ENCODE measurements at regions not wholly inside any gene's neighbourhood (a gene's known extent, or its start where the extent isn't known, plus 50 kb on each side); places are given as distances from the start of the nearest gene placed in this dataset.

GRCh38 chr6:134691180-134691579 is 258.7 kb downstream of the ALDH8A1 start:
- no peak for TF ChIP-seq CTCF (IDR thresholded peaks at IDR 0.05; ENCODE audit: insufficient read depth, low read depth, low read length, missing control alignments)
- no peak overlapping the region for H3K4me3 ChIP-seq (ENCODE audit: low read depth, low read length)
- no peak for DNase-seq (ENCODE audit: low read depth)

GRCh38 chr6:134690048-134690447 is 259.9 kb downstream of the ALDH8A1 start:
- H3K4me3 ChIP-seq (ENCODE audit: low read depth, low read length) = no peak overlapping the region
- DNase-seq (ENCODE audit: low read depth) = no peak
- TF ChIP-seq CTCF (IDR thresholded peaks at IDR 0.05; ENCODE audit: insufficient read depth, low read depth, low read length, missing control alignments) = no peak

GRCh38 chr6:134689641-134690040 is 260.3 kb downstream of the ALDH8A1 start:
- H3K4me3 ChIP-seq (ENCODE audit: low read depth, low read length) = no peak overlapping the region
- no peak for DNase-seq (ENCODE audit: low read depth)
- TF ChIP-seq CTCF (IDR thresholded peaks at IDR 0.05; ENCODE audit: insufficient read depth, low read depth, low read length, missing control alignments) = no peak

- TF ChIP-seq CTCF (IDR thresholded peaks at IDR 0.05; ENCODE audit: insufficient read depth, low read depth, low read length, missing control alignments) = no peak
Measured at GRCh38 chr6:134689177-134689576, 260.7 kb downstream of the ALDH8A1 start.

GRCh38 chr6:134686071-134686470 is 263.8 kb downstream of the ALDH8A1 start:
- no peak overlapping the region for H3K4me3 ChIP-seq (ENCODE audit: low read depth, low read length)
- DNase-seq (ENCODE audit: low read depth) = no peak

More at GRCh38 chr6:134689177-134689576, 260.7 kb downstream of the ALDH8A1 start:
- no peak for DNase-seq (ENCODE audit: low read depth)
- no peak overlapping the region for H3K4me3 ChIP-seq (ENCODE audit: low read depth, low read length)

GRCh38 chr6:134684423-134684795 is 265.5 kb downstream of the ALDH8A1 start:
- TF ChIP-seq CTCF (IDR thresholded peaks at IDR 0.05; ENCODE audit: insufficient read depth, low read depth, low read length, missing control alignments) = no peak
- no peak for DNase-seq (ENCODE audit: low read depth)
- no peak overlapping the region for H3K4me3 ChIP-seq (ENCODE audit: low read depth, low read length)

More at GRCh38 chr6:134686071-134686470, 263.8 kb downstream of the ALDH8A1 start:
- TF ChIP-seq CTCF (IDR thresholded peaks at IDR 0.05; ENCODE audit: insufficient read depth, low read depth, low read length, missing control alignments) = no peak

GRCh38 chr6:134683783-134684422 is 266.0 kb downstream of the ALDH8A1 start:
- DNase-seq (ENCODE audit: low read depth) = no peak
- no peak for TF ChIP-seq CTCF (IDR thresholded peaks at IDR 0.05; ENCODE audit: insufficient read depth, low read depth, low read length, missing control alignments)
- no peak overlapping the region for H3K4me3 ChIP-seq (ENCODE audit: low read depth, low read length)
